Calu3 (cell line): ENCODE measurements at regions not wholly inside any gene's neighbourhood (a gene's known extent, or its start where the extent isn't known, plus 50 kb on each side); places are given as distances from the start of the nearest gene placed in this dataset.

ENCODE experiments used
- BruUV-seq: library from RNA; stranded (reverse); fragments of 400-500 nt; replicated peaks from 2 replicates; lab custom pipeline; 2021; lab: Mats Ljungman, UMichigan
- CTCF ChIA-PET: fragments of 300-600 bp; sonication (Branson Sonifier 250); formaldehyde crosslinking; loops from one replicate; lab custom pipeline; 2022; ENCODE audit warnings: antibody characterized with exemption; lab: Charles Lee
- DNase-seq: peaks from one replicate; pipeline ENCODE4 v3.0.0; 2022
- H3K27ac Mint-ChIP-seq: one replicate; pipeline ENCODE4 v1.8.0; 2022; ENCODE audit warnings: mixed read lengths; ENCODE audit not compliant: unreplicated experiment
- H3K27me3 Mint-ChIP-seq: one replicate; pipeline ENCODE4 v1.8.0; 2022; ENCODE audit warnings: mixed read lengths; ENCODE audit not compliant: unreplicated experiment
- H3K36me3 Mint-ChIP-seq: one replicate; pipeline ENCODE4 v1.8.0; 2022; ENCODE audit warnings: mild to moderate bottlenecking, moderate library complexity, mixed read lengths; ENCODE audit not compliant: insufficient read depth, unreplicated experiment
- H3K4me1 Mint-ChIP-seq: one replicate; pipeline ENCODE4 v1.8.0; 2022; ENCODE audit warnings: mild to moderate bottlenecking, low read depth, mixed read lengths; ENCODE audit not compliant: unreplicated experiment
- H3K4me3 Mint-ChIP-seq: one replicate; pipeline ENCODE4 v1.8.0; 2022; ENCODE audit warnings: mild to moderate bottlenecking, low read depth, moderate library complexity, mixed read lengths; ENCODE audit not compliant: unreplicated experiment
- H3K9me3 Mint-ChIP-seq: one replicate; pipeline ENCODE4 v1.8.0; 2022; ENCODE audit warnings: low read depth, mixed read lengths; ENCODE audit not compliant: unreplicated experiment
- CTCF ChIP-seq: fragments of 200-600 bp; IDR thresholded peaks from one replicate; pipeline ENCODE4 v1.8.0; 2022; ENCODE audit warnings: antibody characterized with exemption; ENCODE audit not compliant: unreplicated experiment
- intact Hi-C: fragments of 100-400 bp; cut with micrococcal nuclease; formaldehyde crosslinking; loops from one replicate; pipeline ENCODE4 v1.10.0; 2022; ENCODE audit not compliant: unreplicated experiment

- no TSS peak for BruUV-seq
- CTCF ChIA-PET: no interaction called here
- intact Hi-C loops: no loop called here
Observed at GRCh38 chr2:152879275-152879674, 160.9 kb downstream of the ARL6IP6 start.

GRCh38 chr2:152875701-152876695, 157.6 kb downstream of the ARL6IP6 start:
- intact Hi-C loops: no loop called here
- no peak for TF ChIP-seq CTCF
- H3K27me3 Mint-ChIP-seq: peaks cover 37% of the 10 kb centered on the region
- no peaks in the 10 kb centered on the region for H3K4me1 Mint-ChIP-seq
- H3K36me3 Mint-ChIP-seq: no peaks in the 10 kb centered on the region
- no peak for DNase-seq
- no peak overlapping the region for H3K27ac Mint-ChIP-seq
- CTCF ChIA-PET: no interaction called here
- H3K4me3 Mint-ChIP-seq: no peak overlapping the region
- BruUV-seq: no TSS peak
- no peaks in the 10 kb centered on the region for H3K9me3 Mint-ChIP-seq

More at GRCh38 chr2:152879275-152879674, 160.9 kb downstream of the ARL6IP6 start:
- H3K9me3 Mint-ChIP-seq: no peaks in the 10 kb centered on the region
- peaks cover 30% of the 10 kb centered on the region for H3K27me3 Mint-ChIP-seq
- no peaks in the 10 kb centered on the region for H3K4me1 Mint-ChIP-seq
- H3K4me3 Mint-ChIP-seq: no peak overlapping the region
- no peak for DNase-seq
- TF ChIP-seq CTCF: no peak
- H3K27ac Mint-ChIP-seq: no peak overlapping the region
- no peaks in the 10 kb centered on the region for H3K36me3 Mint-ChIP-seq

GRCh38 chr2:152874955-152875354, 156.5 kb downstream of the ARL6IP6 start:
- intact Hi-C loops: no loop called here
- no peaks in the 10 kb centered on the region for H3K4me1 Mint-ChIP-seq
- no peak overlapping the region for H3K4me3 Mint-ChIP-seq
- no peak for DNase-seq
- no peak for TF ChIP-seq CTCF
- no peak overlapping the region for H3K27ac Mint-ChIP-seq
- H3K36me3 Mint-ChIP-seq: no peaks in the 10 kb centered on the region
- no TSS peak for BruUV-seq
- peaks cover 38% of the 10 kb centered on the region for H3K27me3 Mint-ChIP-seq
- CTCF ChIA-PET: no interaction called here
- H3K9me3 Mint-ChIP-seq: no peaks in the 10 kb centered on the region

GRCh38 chr2:152870239-152870638, 151.8 kb downstream of the ARL6IP6 start:
- BruUV-seq: no TSS peak
- Mint-ChIP-seq H3K27me3 (peaks cover 12% of the 10 kb centered on the region), H3K4me1 (no peaks in the 10 kb centered on the region), H3K36me3 (no peaks in the 10 kb centered on the region), H3K27ac (no peak overlapping the region), H3K9me3 (peaks cover 2% of the 10 kb centered on the region), H3K4me3 (no peak overlapping the region)
- CTCF ChIA-PET: no interaction called here
- no peak for TF ChIP-seq CTCF
- intact Hi-C loops: no loop called here
- DNase-seq: no peak
